HUES6 (cell line): ENCODE measurements at regions not wholly inside any gene's neighbourhood (a gene's known extent, or its start where the extent isn't known, plus 50 kb on each side); places are given as distances from the start of the nearest gene placed in this dataset.

Source experiments
- H3K27ac ChIP-seq: 2 replicates; pipeline ENCODE4 v1.7.0; 2013; ENCODE audit warnings: low read depth, mild to moderate bottlenecking, low read length, inconsistent platforms
- H3K27me3 ChIP-seq: 2 replicates; pipeline ENCODE4 v1.6.1; 2013; ENCODE audit warnings: low read length; ENCODE audit not compliant: control insufficient read depth, insufficient read depth
- H3K36me3 ChIP-seq: 2 replicates; pipeline ENCODE4 v1.6.1; 2013; ENCODE audit warnings: low read length; ENCODE audit not compliant: control insufficient read depth, insufficient read depth
- H3K4me1 ChIP-seq: 2 replicates; pipeline ENCODE4 v1.6.1; 2013; ENCODE audit warnings: low read length; ENCODE audit not compliant: control insufficient read depth, insufficient read depth
- H3K4me3 ChIP-seq: 2 replicates; pipeline ENCODE4 v1.5.1; 2013; ENCODE audit warnings: low read depth, low read length
- H3K9ac ChIP-seq: one replicate; pipeline ENCODE4 v1.6.1; 2013; ENCODE audit warnings: mild to moderate bottlenecking, low read length
- H3K9me3 ChIP-seq: 2 replicates; pipeline ENCODE4 v1.6.1; 2013; ENCODE audit warnings: low read depth, low read length; ENCODE audit not compliant: control insufficient read depth, insufficient read depth

- Histone ChIP-seq H3K4me3 (no peak overlapping the region), H3K36me3 (no peaks in the 10 kb centered on the region), H3K27ac (no peak overlapping the region), H3K4me1 (no peaks in the 10 kb centered on the region), H3K27me3 (peaks cover 2% of the 10 kb centered on the region; the same call in 1 of the 2 replicates), H3K9ac (no peak overlapping the region), H3K9me3 (no peaks in the 10 kb centered on the region)
Measured at GRCh38 chr16:26961459-26961858, 105.3 kb upstream of the C16orf82 start.

GRCh38 chr16:26963109-26963508 is 103.6 kb upstream of the C16orf82 start:
- no peak overlapping the region for H3K4me3 ChIP-seq
- no peaks in the 10 kb centered on the region for H3K4me1 ChIP-seq
- peaks cover 2% of the 10 kb centered on the region; the same call in 1 of the 2 replicates for H3K27me3 ChIP-seq
- H3K9ac ChIP-seq = no peak overlapping the region
- no peaks in the 10 kb centered on the region for H3K9me3 ChIP-seq
- no peaks in the 10 kb centered on the region for H3K36me3 ChIP-seq
- H3K27ac ChIP-seq = no peak overlapping the region

DNA sequence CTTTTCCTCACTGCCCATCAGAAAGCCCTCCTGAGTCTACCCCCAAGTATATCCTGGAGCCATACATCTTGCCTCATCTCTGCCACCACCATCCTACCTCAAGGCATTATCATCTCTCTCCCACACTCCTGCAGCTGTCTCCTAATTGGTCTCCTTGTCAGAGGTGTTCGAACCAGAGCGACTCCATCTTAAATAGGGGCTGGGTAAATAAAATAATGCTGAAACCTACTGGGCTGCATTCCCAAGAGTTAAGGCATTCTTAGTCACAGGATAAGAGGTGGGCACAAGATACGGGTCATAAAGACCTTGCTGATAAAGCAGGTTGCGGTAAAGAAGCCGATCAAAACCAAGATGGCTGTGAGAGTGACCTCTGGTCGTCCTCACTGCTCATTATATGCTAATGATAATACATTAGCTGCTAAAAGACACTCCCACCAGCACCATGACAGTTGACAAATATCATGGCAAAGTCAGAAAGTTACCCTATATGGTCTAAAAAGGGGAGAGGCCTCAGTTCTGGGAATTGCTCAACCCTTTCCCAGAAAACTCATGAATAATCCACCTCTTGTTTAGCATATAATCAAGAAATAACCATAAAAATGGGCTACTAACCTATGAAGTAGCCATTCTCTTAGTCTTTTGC is 97.0 kb upstream of the C16orf82 start:
- Histone ChIP-seq H3K36me3 (no peaks in the 10 kb centered on the region), H3K27me3 (no peaks in the 10 kb centered on the region; the same call in 1 of the 2 replicates), H3K9me3 (no peaks in the 10 kb centered on the region), H3K4me3 (no peak overlapping the region), H3K4me1 (no peaks in the 10 kb centered on the region), H3K27ac (no peak overlapping the region), H3K9ac (no peak overlapping the region)

GRCh38 chr16:26970292-26970691 is 96.4 kb upstream of the C16orf82 start:
- Histone ChIP-seq H3K27ac (no peak overlapping the region), H3K9ac (no peak overlapping the region), H3K4me1 (no peaks in the 10 kb centered on the region), H3K27me3 (no peaks in the 10 kb centered on the region), H3K9me3 (no peaks in the 10 kb centered on the region), H3K36me3 (no peaks in the 10 kb centered on the region), H3K4me3 (no peak overlapping the region)

DNA sequence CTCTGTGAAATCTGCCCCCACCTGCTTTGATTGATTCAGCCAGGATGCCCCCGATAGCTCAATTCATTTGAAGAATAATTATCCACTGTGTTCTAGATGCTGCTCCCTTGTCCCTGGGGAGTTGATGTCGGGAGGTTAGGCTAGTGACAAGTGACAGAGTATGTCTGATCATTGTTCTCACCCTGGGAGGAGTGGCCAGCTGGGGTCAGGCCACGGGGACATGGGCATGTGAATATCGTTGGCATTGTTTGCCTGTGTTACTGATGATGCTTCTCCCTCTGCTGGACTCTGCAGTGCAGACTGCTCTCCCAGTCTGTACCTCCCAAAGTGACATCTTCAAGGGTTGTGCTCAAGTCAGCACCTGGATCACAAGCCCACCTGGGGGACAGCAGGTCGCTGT is 89.9 kb upstream of the C16orf82 start:
- no peak overlapping the region for H3K4me3 ChIP-seq
- no peaks in the 10 kb centered on the region for H3K9me3 ChIP-seq
- H3K27me3 ChIP-seq = no peaks in the 10 kb centered on the region
- no peak overlapping the region for H3K9ac ChIP-seq
- H3K4me1 ChIP-seq = no peaks in the 10 kb centered on the region
- no peaks in the 10 kb centered on the region for H3K36me3 ChIP-seq
- H3K27ac ChIP-seq = no peak overlapping the region

GRCh38 chr16:26981266-26981938 is 85.3 kb upstream of the C16orf82 start:
- no peak overlapping the region for H3K27ac ChIP-seq
- no peak overlapping the region for H3K4me3 ChIP-seq
- H3K9ac ChIP-seq = no peak overlapping the region
- peaks cover 9% of the 10 kb centered on the region; the same call in 1 of the 2 replicates for H3K4me1 ChIP-seq
- no peaks in the 10 kb centered on the region for H3K36me3 ChIP-seq
- H3K27me3 ChIP-seq = no peaks in the 10 kb centered on the region
- peaks cover 10% of the 10 kb centered on the region; the same call in 1 of the 2 replicates for H3K9me3 ChIP-seq

DNA sequence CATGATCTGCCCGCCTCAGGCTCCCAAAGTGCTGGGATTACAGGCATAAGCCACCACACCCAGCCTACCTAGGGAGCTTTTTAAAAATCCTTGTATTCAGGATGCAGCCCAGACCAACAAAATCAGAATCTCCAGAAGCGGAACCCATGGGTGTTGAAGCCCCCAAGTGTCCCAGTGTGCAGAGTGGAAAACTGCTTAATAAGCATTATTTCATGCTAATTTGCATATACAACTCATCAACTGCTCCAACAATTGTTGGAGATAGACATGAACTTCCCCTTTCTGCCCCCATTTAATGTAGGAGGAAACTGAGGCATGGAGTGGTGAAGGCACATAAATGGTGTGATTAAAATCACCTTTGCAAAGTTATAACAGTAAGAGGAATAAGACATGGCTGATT is 84.3 kb upstream of the C16orf82 start:
- no peak overlapping the region for H3K4me3 ChIP-seq
- H3K4me1 ChIP-seq = peaks cover 17% of the 10 kb centered on the region
- no peaks in the 10 kb centered on the region for H3K36me3 ChIP-seq
- no peak overlapping the region for H3K27ac ChIP-seq
- H3K9ac ChIP-seq = no peak overlapping the region
- H3K9me3 ChIP-seq = peaks cover 10% of the 10 kb centered on the region; the same call in 1 of the 2 replicates
- no peaks in the 10 kb centered on the region for H3K27me3 ChIP-seq

GRCh38 chr16:26983426-26983825 is 83.3 kb upstream of the C16orf82 start:
- Histone ChIP-seq H3K4me1 (peaks cover 21% of the 10 kb centered on the region), H3K4me3 (no peak overlapping the region), H3K27me3 (no peaks in the 10 kb centered on the region), H3K36me3 (no peaks in the 10 kb centered on the region), H3K27ac (no peak overlapping the region), H3K9me3 (peaks cover 10% of the 10 kb centered on the region; the same call in 1 of the 2 replicates), H3K9ac (no peak overlapping the region)

DNA sequence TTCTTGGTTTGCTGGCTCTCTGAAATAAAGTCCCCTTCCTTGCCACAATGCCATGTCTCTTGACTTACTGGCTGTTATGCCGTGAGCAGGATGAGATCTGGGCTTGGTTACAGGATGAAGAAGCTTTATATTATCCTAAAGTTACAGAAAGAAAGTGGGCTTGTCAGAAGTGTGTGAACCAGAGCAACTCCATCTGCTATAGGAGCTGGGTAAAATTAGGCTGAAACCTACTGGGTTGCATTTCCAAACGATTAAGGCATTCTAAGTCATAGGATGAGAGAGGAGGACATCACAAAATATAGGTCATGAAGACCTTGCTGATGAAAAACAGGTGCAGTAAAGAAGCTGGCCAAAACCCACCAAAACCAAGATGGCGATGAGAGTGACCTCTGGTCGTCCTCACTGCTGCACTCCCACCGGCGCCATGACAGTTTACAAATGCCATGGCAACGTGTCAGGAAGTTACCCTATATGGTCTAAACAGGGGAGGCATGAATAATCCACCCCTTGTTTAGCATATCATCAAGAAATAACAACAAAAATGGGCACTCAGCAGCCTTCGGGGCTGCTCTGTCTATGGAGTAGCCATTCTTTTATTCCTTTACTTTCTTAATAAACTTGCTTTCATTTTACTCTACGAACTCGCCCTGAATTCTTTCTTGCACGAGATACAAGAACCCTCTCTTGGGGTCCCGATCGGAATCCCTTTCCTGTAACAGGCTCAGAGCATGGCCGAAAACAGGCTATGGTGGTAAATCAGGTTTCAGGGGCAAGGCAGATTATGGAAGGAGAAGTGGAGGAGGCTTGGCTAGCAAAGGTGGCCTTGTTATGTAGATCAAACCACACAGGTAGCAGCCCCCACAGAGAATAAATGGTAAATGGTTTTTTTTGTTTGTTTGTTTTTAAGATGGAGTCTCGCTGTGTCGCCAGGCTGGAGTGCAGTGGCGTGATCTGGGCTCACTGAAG is 81.3 kb upstream of the C16orf82 start:
- peaks cover 10% of the 10 kb centered on the region; the same call in 1 of the 2 replicates for H3K9me3 ChIP-seq
- peak overlapping the region; percentile 94 for H3K27ac ChIP-seq
- H3K36me3 ChIP-seq = no peaks in the 10 kb centered on the region
- H3K4me1 ChIP-seq = peaks cover 21% of the 10 kb centered on the region
- H3K9ac ChIP-seq = peak overlapping the region; percentile 59
- no peaks in the 10 kb centered on the region for H3K27me3 ChIP-seq
- peak overlapping the region; percentile 29; the same call in 1 of the 2 replicates for H3K4me3 ChIP-seq

DNA sequence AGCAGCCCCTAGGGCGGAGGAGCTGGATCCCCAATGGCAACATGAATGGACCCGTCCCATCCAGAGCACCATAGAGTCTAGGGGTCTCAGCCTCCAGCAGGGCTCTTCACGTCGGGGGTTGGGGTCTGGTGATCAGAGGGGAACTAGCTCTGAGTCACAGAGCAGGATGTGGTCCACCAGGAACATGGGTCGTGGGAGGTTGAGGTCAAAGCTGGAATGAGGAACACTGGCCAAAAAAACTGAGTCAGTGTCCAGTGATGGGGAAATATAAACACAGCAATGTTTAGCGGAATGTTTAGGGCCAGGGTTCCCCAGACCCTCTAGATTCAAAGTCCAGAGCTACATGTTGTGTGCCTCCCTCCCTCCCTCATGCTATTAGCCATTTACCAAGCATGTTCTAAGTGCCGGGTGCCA is 79.1 kb upstream of the C16orf82 start:
- H3K9me3 ChIP-seq = peaks cover 10% of the 10 kb centered on the region; the same call in 1 of the 2 replicates
- H3K9ac ChIP-seq = no peak overlapping the region
- H3K27ac ChIP-seq = no peak overlapping the region
- H3K36me3 ChIP-seq = no peaks in the 10 kb centered on the region
- H3K4me3 ChIP-seq = no peak overlapping the region
- peaks cover 21% of the 10 kb centered on the region for H3K4me1 ChIP-seq
- no peaks in the 10 kb centered on the region for H3K27me3 ChIP-seq
